ENCODE measurements at regions not wholly inside any gene's neighbourhood (a gene's known extent, or its start where the extent isn't known, plus 50 kb on each side); places are given as distances from the start of the nearest gene placed in this dataset.

GRCh38 chr4:58590722-58591121 lies 1480.5 kb upstream of the IGFBP7 start:
- intact Hi-C loops (cut with micrococcal nuclease): no loop called here
- no peaks in the 10 kb centered on the region for H3K27me3 Mint-ChIP-seq (ENCODE audit: low read depth)
- H3K9me3 Mint-ChIP-seq: peaks cover 24% of the 10 kb centered on the region
- H3K36me3 Mint-ChIP-seq (ENCODE audit: low read depth): no peaks in the 10 kb centered on the region
- H3K4me1 Mint-ChIP-seq (ENCODE audit: low read depth): no peaks in the 10 kb centered on the region
- no peak for DNase-seq (ENCODE audit: low spot score)
- no peak overlapping the region for H3K27ac Mint-ChIP-seq
- H3K4me3 Mint-ChIP-seq (ENCODE audit: low read depth): no peak overlapping the region

GRCh38 chr4:58587856-58588255 lies 1477.7 kb upstream of the IGFBP7 start:
- no peaks in the 10 kb centered on the region for H3K4me1 Mint-ChIP-seq (ENCODE audit: low read depth)
- H3K36me3 Mint-ChIP-seq (ENCODE audit: low read depth): no peaks in the 10 kb centered on the region
- no peak for DNase-seq (ENCODE audit: low spot score)
- intact Hi-C loops (cut with micrococcal nuclease): no loop called here
- peaks cover 34% of the 10 kb centered on the region for H3K9me3 Mint-ChIP-seq
- no peak overlapping the region for H3K4me3 Mint-ChIP-seq (ENCODE audit: low read depth)
- no peak overlapping the region for H3K27ac Mint-ChIP-seq
- H3K27me3 Mint-ChIP-seq (ENCODE audit: low read depth): no peaks in the 10 kb centered on the region

GRCh38 chr4:58566260-58566659 lies 1456.1 kb upstream of the IGFBP7 start:
- Mint-ChIP-seq H3K36me3 (ENCODE audit: low read depth) (no peaks in the 10 kb centered on the region), H3K27me3 (ENCODE audit: low read depth) (no peaks in the 10 kb centered on the region), H3K9me3 (peaks cover 32% of the 10 kb centered on the region), H3K27ac (no peak overlapping the region), H3K4me3 (ENCODE audit: low read depth) (no peak overlapping the region), H3K4me1 (ENCODE audit: low read depth) (no peaks in the 10 kb centered on the region)
- DNase-seq (ENCODE audit: low spot score): no peak
- intact Hi-C loops (cut with micrococcal nuclease): no loop called here

- Mint-ChIP-seq H3K9me3 (peaks cover 27% of the 10 kb centered on the region), H3K4me3 (ENCODE audit: low read depth) (no peak overlapping the region), H3K36me3 (ENCODE audit: low read depth) (no peaks in the 10 kb centered on the region), H3K27ac (no peak overlapping the region), H3K27me3 (ENCODE audit: low read depth) (no peaks in the 10 kb centered on the region), H3K4me1 (ENCODE audit: low read depth) (no peaks in the 10 kb centered on the region)
- intact Hi-C loops (cut with micrococcal nuclease): no loop called here
- no peak for DNase-seq (ENCODE audit: low spot score)
Measured at GRCh38 chr4:58564695-58565475, 1454.7 kb upstream of the IGFBP7 start.

GRCh38 chr4:58561170-58561569 lies 1451.0 kb upstream of the IGFBP7 start:
- H3K9me3 Mint-ChIP-seq: peaks cover 10% of the 10 kb centered on the region
- no peak overlapping the region for H3K4me3 Mint-ChIP-seq (ENCODE audit: low read depth)
- intact Hi-C loops (cut with micrococcal nuclease): no loop called here
- H3K27ac Mint-ChIP-seq: no peak overlapping the region
- no peak for DNase-seq (ENCODE audit: low spot score)
- H3K4me1 Mint-ChIP-seq (ENCODE audit: low read depth): no peaks in the 10 kb centered on the region
- no peaks in the 10 kb centered on the region for H3K36me3 Mint-ChIP-seq (ENCODE audit: low read depth)
- no peaks in the 10 kb centered on the region for H3K27me3 Mint-ChIP-seq (ENCODE audit: low read depth)

- DNase-seq (ENCODE audit: low spot score): no peak
- Mint-ChIP-seq H3K4me1 (ENCODE audit: low read depth) (no peaks in the 10 kb centered on the region), H3K9me3 (peaks cover 7% of the 10 kb centered on the region), H3K27ac (no peak overlapping the region), H3K36me3 (ENCODE audit: low read depth) (no peaks in the 10 kb centered on the region), H3K4me3 (ENCODE audit: low read depth) (no peak overlapping the region), H3K27me3 (ENCODE audit: low read depth) (no peaks in the 10 kb centered on the region)
- intact Hi-C loops (cut with micrococcal nuclease): no loop called here
Measured at GRCh38 chr4:58560736-58561135, 1450.6 kb upstream of the IGFBP7 start.

- H3K9me3 Mint-ChIP-seq: peaks cover 9% of the 10 kb centered on the region
- no peaks in the 10 kb centered on the region for H3K27me3 Mint-ChIP-seq (ENCODE audit: low read depth)
- H3K4me3 Mint-ChIP-seq (ENCODE audit: low read depth): no peak overlapping the region
- no peak overlapping the region for H3K27ac Mint-ChIP-seq
- H3K4me1 Mint-ChIP-seq (ENCODE audit: low read depth): no peaks in the 10 kb centered on the region
- H3K36me3 Mint-ChIP-seq (ENCODE audit: low read depth): no peaks in the 10 kb centered on the region
- intact Hi-C loops (cut with micrococcal nuclease): no loop called here
- DNase-seq (ENCODE audit: low spot score): no peak
Measured at GRCh38 chr4:58553679-58554078, 1443.5 kb upstream of the IGFBP7 start.

- H3K27me3 Mint-ChIP-seq (ENCODE audit: low read depth): no peaks in the 10 kb centered on the region
- H3K36me3 Mint-ChIP-seq (ENCODE audit: low read depth): no peaks in the 10 kb centered on the region
- H3K4me1 Mint-ChIP-seq (ENCODE audit: low read depth): no peaks in the 10 kb centered on the region
- H3K4me3 Mint-ChIP-seq (ENCODE audit: low read depth): no peak overlapping the region
- no peak for DNase-seq (ENCODE audit: low spot score)
- H3K27ac Mint-ChIP-seq: no peak overlapping the region
- intact Hi-C loops (cut with micrococcal nuclease): no loop called here
- H3K9me3 Mint-ChIP-seq: peaks cover 9% of the 10 kb centered on the region
Measured at GRCh38 chr4:58553031-58553430, 1442.8 kb upstream of the IGFBP7 start.

GRCh38 chr4:58551676-58552075 lies 1441.5 kb upstream of the IGFBP7 start:
- DNase-seq (ENCODE audit: low spot score): no peak
- H3K27me3 Mint-ChIP-seq (ENCODE audit: low read depth): no peaks in the 10 kb centered on the region
- intact Hi-C loops (cut with micrococcal nuclease): no loop called here
- no peaks in the 10 kb centered on the region for H3K36me3 Mint-ChIP-seq (ENCODE audit: low read depth)
- H3K4me1 Mint-ChIP-seq (ENCODE audit: low read depth): no peaks in the 10 kb centered on the region
- H3K9me3 Mint-ChIP-seq: peaks cover 9% of the 10 kb centered on the region
- H3K27ac Mint-ChIP-seq: no peak overlapping the region
- H3K4me3 Mint-ChIP-seq (ENCODE audit: low read depth): no peak overlapping the region

- no peak for DNase-seq (ENCODE audit: low spot score)
- no peaks in the 10 kb centered on the region for H3K36me3 Mint-ChIP-seq (ENCODE audit: low read depth)
- no peaks in the 10 kb centered on the region for H3K27me3 Mint-ChIP-seq (ENCODE audit: low read depth)
- no peak overlapping the region for H3K27ac Mint-ChIP-seq
- no peak overlapping the region for H3K4me3 Mint-ChIP-seq (ENCODE audit: low read depth)
- no peaks in the 10 kb centered on the region for H3K4me1 Mint-ChIP-seq (ENCODE audit: low read depth)
- intact Hi-C loops (cut with micrococcal nuclease): no loop called here
- H3K9me3 Mint-ChIP-seq: peaks cover 27% of the 10 kb centered on the region
Measured at GRCh38 chr4:58543465-58543864, 1433.3 kb upstream of the IGFBP7 start.

GRCh38 chr4:58541926-58542325 lies 1431.7 kb upstream of the IGFBP7 start:
- Mint-ChIP-seq H3K4me1 (ENCODE audit: low read depth) (no peaks in the 10 kb centered on the region), H3K4me3 (ENCODE audit: low read depth) (no peak overlapping the region), H3K36me3 (ENCODE audit: low read depth) (no peaks in the 10 kb centered on the region), H3K27me3 (ENCODE audit: low read depth) (no peaks in the 10 kb centered on the region), H3K9me3 (peaks cover 34% of the 10 kb centered on the region), H3K27ac (no peak overlapping the region)
- intact Hi-C loops (cut with micrococcal nuclease): no loop called here
- DNase-seq (ENCODE audit: low spot score): no peak

GRCh38 chr4:58522765-58523382 lies 1412.7 kb upstream of the IGFBP7 start:
- Mint-ChIP-seq H3K27ac (no peak overlapping the region), H3K4me3 (ENCODE audit: low read depth) (no peak overlapping the region), H3K27me3 (ENCODE audit: low read depth) (no peaks in the 10 kb centered on the region), H3K9me3 (peaks cover 15% of the 10 kb centered on the region), H3K36me3 (ENCODE audit: low read depth) (no peaks in the 10 kb centered on the region), H3K4me1 (ENCODE audit: low read depth) (no peaks in the 10 kb centered on the region)
- DNase-seq (ENCODE audit: low spot score): no peak
- intact Hi-C loops (cut with micrococcal nuclease): no loop called here

- Mint-ChIP-seq H3K9me3 (peaks cover 24% of the 10 kb centered on the region), H3K27ac (no peak overlapping the region), H3K4me3 (ENCODE audit: low read depth) (no peak overlapping the region), H3K27me3 (ENCODE audit: low read depth) (no peaks in the 10 kb centered on the region), H3K4me1 (ENCODE audit: low read depth) (no peaks in the 10 kb centered on the region), H3K36me3 (ENCODE audit: low read depth) (no peaks in the 10 kb centered on the region)
- no peak for DNase-seq (ENCODE audit: low spot score)
- intact Hi-C loops (cut with micrococcal nuclease): no loop called here
Measured at GRCh38 chr4:58515226-58515625, 1405.0 kb upstream of the IGFBP7 start.
